Suppressor macrophage (primary cell): ENCODE measurements at regions not wholly inside any gene's neighbourhood (a gene's known extent, or its start where the extent isn't known, plus 50 kb on each side); places are given as distances from the start of the nearest gene placed in this dataset.
"Not testable (repeated sequence)": the region's sequence is repeated elsewhere in the genome, so short reads cannot be mapped to it uniquely, and the experiment has no call there.

Experiments used
- DNase-seq, 4 experiments: peaks; one replicate each; pipeline ENCODE4 v3.0.0-alpha.2; 2020 to 2022

GRCh38 chr2:126952216-126952615, 53.5 kb downstream of the TEX51 start:
- DNase-seq: peak in 2 of 4 experiments; percentile 6 to 21

- no peak for DNase-seq
Measured at GRCh38 chr2:126953483-126953882, 54.8 kb downstream of the TEX51 start.

GRCh38 chr2:126954831-126955230, 56.1 kb downstream of the TEX51 start:
- DNase-seq: no peak

- not testable (repeated sequence) for DNase-seq
Measured at GRCh38 chr2:126956773-126957172, 58.1 kb downstream of the TEX51 start.

- DNase-seq: no peak
Measured at GRCh38 chr2:126963390-126963789, 64.7 kb downstream of the TEX51 start.

- no peak for DNase-seq
Measured at GRCh38 chr2:126966601-126967000, 67.9 kb downstream of the TEX51 start.

- DNase-seq: no peak
Measured at GRCh38 chr2:126970583-126970982, 71.9 kb downstream of the TEX51 start.

- no peak for DNase-seq
Measured at GRCh38 chr2:126971162-126971480, 72.4 kb downstream of the TEX51 start.

GRCh38 chr2:126971481-126972278, 73.0 kb downstream of the TEX51 start:
- peak; percentile 79 to 89 (median 84) for DNase-seq

- no peak for DNase-seq
Measured at GRCh38 chr2:126972279-126972626, 73.6 kb downstream of the TEX51 start.

- DNase-seq: no peak
Measured at GRCh38 chr2:126973745-126974144, 75.1 kb downstream of the TEX51 start.

GRCh38 chr2:126975671-126976655, 77.3 kb downstream of the TEX51 start:
- peak in 3 of 4 experiments; percentile 36 to 56 (median 47) for DNase-seq

GRCh38 chr2:126976721-126977328, 78.1 kb downstream of the TEX51 start:
- no peak for DNase-seq

GRCh38 chr2:126978333-126978732, 79.6 kb downstream of the TEX51 start:
- DNase-seq: no peak

- DNase-seq: no peak
Measured at GRCh38 chr2:126979039-126980003, 80.6 kb downstream of the TEX51 start.

- DNase-seq: no peak
Measured at GRCh38 chr2:126981476-126981875, 82.8 kb downstream of the TEX51 start.

- DNase-seq: no peak
Measured at GRCh38 chr2:126982935-126983334, 84.2 kb downstream of the TEX51 start.

GRCh38 chr2:126986631-126987187, 88.0 kb downstream of the TEX51 start:
- DNase-seq: no peak

- DNase-seq: no peak
Measured at GRCh38 chr2:126988482-126988881, 89.8 kb downstream of the TEX51 start.

- DNase-seq: not testable (repeated sequence)
Measured at GRCh38 chr2:126989064-126989463, 90.4 kb downstream of the TEX51 start.

- DNase-seq: no peak
Measured at GRCh38 chr2:126990200-126990599, 91.5 kb downstream of the TEX51 start.
